ENCODE measurements at regions not wholly inside any gene's neighbourhood (a gene's known extent, or its start where the extent isn't known, plus 50 kb on each side); places are given as distances from the start of the nearest gene placed in this dataset.
A peak's percentile ranks its signal among the peaks of the same experiment; 100 is the strongest.

GRCh38 chr3:177358977-177359592 lies 161.8 kb upstream of the TBL1XR1 start:
- Histone ChIP-seq H3K27me3 (ENCODE audit: control insufficient read depth in 1 of 2, insufficient read depth in 2 of 2, low read length in 2 of 2) (no peaks in the 10 kb centered on the region), H3K36me3 (replicated peaks in 1 of 2; ENCODE audit: control insufficient read depth in 1 of 2, insufficient read depth in 2 of 2, low read length in 2 of 2) (no peaks in the 10 kb centered on the region), H3K9ac (ENCODE audit: insufficient read depth, low read depth, low read length) (peak overlapping the region; percentile 84), H3K79me2 (ENCODE audit: insufficient read depth, low read length) (no peaks in the 10 kb centered on the region), H3K27ac (ENCODE audit: extremely low read length, insufficient read depth, low read length) (peak overlapping the region; percentile 93), H3K4me2 (ENCODE audit: low read depth, low read length) (peak overlapping the region; percentile 93), H3K4me1 (ENCODE audit: insufficient read depth, low read length) (peaks cover 68% of the 10 kb centered on the region), H4K20me1 (ENCODE audit: insufficient read depth, low read length) (no peaks in the 10 kb centered on the region), H3K4me3 (replicated peaks in 1 of 3; ENCODE audit: insufficient read depth in 1 of 3, low read depth in 2 of 3, low read length in 3 of 3) (peak overlapping the region; percentile 35 to 77 (median 58); a peak in 5 of 6 replicates), H2AFZ (ENCODE audit: low read length) (no peak overlapping the region), H3K9me3 (ENCODE audit: low read length) (no peaks in the 10 kb centered on the region)
- POLR2A ChIA-PET: interaction anchor here (0.9 to 4.4 kb wide), 14 partner anchors 9 to 468 kb away, joined by 3 to 125 read pairs (median 5); partner anchors contain the start of gene TBL1XR1
- in situ Hi-C loops (cut with HindIII; ENCODE audit: extremely low pct_ligation_motif_present, low pct_unique_long_range_greater_than_20kb) (loop anchor here (5.0 kb wide), 1 partner anchor 162 kb away; the partner anchor contains the start of gene TBL1XR1), intact Hi-C loops (cut with micrococcal nuclease; ENCODE audit: unreplicated experiment) (loop anchor here (1.0 to 5.0 kb wide), 6 partner anchors 14 to 463 kb away; no protein-coding TSS in a partner anchor)
- BruUV-seq (replicated peaks): TSS peak; percentile 97
- no peak for DNase-seq (ENCODE audit: low spot score)
- FAIRE-seq: no peak
- WGBS (ENCODE audit: low lambda C conversion rate): 3% methylated on average over 11 of the region's 31 CpGs
- CTCF ChIA-PET (ENCODE audit: low intra/inter-chr PET ratio, low total read pairs): no interaction called here
- ATAC-seq: peak; percentile 71
- TF ChIP-seq GRHL1 (CRISPR knock-in tag; conservative IDR thresholded peaks at IDR 0.05): no peak
- no peak for TF ChIP-seq JUN (CRISPR knock-in tag; IDR thresholded peaks at IDR 0.05)
- TF ChIP-seq ZNF224 (CRISPR knock-in tag; IDR thresholded peaks at IDR 0.05): no peak
- 0 out of 2 replicates have a peak, but pooled peaks have one; percentile 35 for TF ChIP-seq ZNF788 (CRISPR knock-in tag; IDR thresholded peaks at IDR 0.05; ENCODE audit: borderline replicate concordance)
- TF ChIP-seq ETV6 (CRISPR knock-in tag; conservative IDR thresholded peaks at IDR 0.05): 0 out of 2 replicates have a peak, but pooled peaks have one; percentile 18
- peak; percentile 25; the same call in 1 of the 2 replicates for TF ChIP-seq BRD4 (CRISPR knock-in tag; IDR thresholded peaks at IDR 0.05)
- no peak for TF ChIP-seq PLSCR1 (CRISPR knock-in tag; IDR thresholded peaks at IDR 0.05; ENCODE audit: borderline replicate concordance)
- peak; percentile 42; the same call in 1 of the 2 replicates for TF ChIP-seq AHR (CRISPR knock-in tag; IDR thresholded peaks at IDR 0.05)
- TF ChIP-seq KLF16 (CRISPR knock-in tag; IDR thresholded peaks at IDR 0.05): no peak
- TF ChIP-seq ZNF883 (CRISPR knock-in tag; IDR thresholded peaks at IDR 0.05; ENCODE audit: not compliant biosample characterization): no peak
- TF ChIP-seq ZNF296 (CRISPR knock-in tag; conservative IDR thresholded peaks at IDR 0.05): peak; percentile 71; the same call in 1 of the 2 replicates
- no peak for TF ChIP-seq SP2 (CRISPR knock-in tag; IDR thresholded peaks at IDR 0.05)
- TF ChIP-seq TSC22D2 (CRISPR knock-in tag; IDR thresholded peaks at IDR 0.05; ENCODE audit: borderline replicate concordance): no peak
- 0 out of 2 replicates have a peak, but pooled peaks have one; percentile 78 for TF ChIP-seq ZNF430 (CRISPR knock-in tag; IDR thresholded peaks at IDR 0.05)
- TF ChIP-seq ELF4 (CRISPR knock-in tag; IDR thresholded peaks at IDR 0.05; ENCODE audit: borderline replicate concordance): peak; percentile 32; the same call in 1 of the 2 replicates
- TF ChIP-seq MNT (IDR thresholded peaks at IDR 0.05): peak; percentile 64; the same call in 1 of the 2 replicates
- TF ChIP-seq PHF21A (CRISPR knock-in tag; IDR thresholded peaks at IDR 0.05): no peak
- no peak for TF ChIP-seq SIN3A (IDR thresholded peaks at IDR 0.05; ENCODE audit: borderline replicate concordance, low read depth, low read length)
- TF ChIP-seq CENPX (CRISPR knock-in tag; IDR thresholded peaks at IDR 0.05): no peak
- TF ChIP-seq U2AF1 (optimal IDR thresholded peaks at IDR 0.05; ENCODE audit: low read depth, low read length): no peak
